GM18499 (cell line): ENCODE measurements at regions not wholly inside any gene's neighbourhood (a gene's known extent, or its start where the extent isn't known, plus 50 kb on each side); places are given as distances from the start of the nearest gene placed in this dataset.
A peak's percentile ranks its signal among the peaks of the same experiment; 100 is the strongest.
"Not testable (repeated sequence)": the region's sequence is repeated elsewhere in the genome, so short reads cannot be mapped to it uniquely, and the experiment has no call there.

ENCODE experiments used
- ATAC-seq: cut with Tn5 transposase; IDR thresholded peaks from one replicate; pipeline ENCODE4 v1.9.1; 2021; ENCODE audit warnings: moderate number of reproducible peaks; ENCODE audit not compliant: insufficient read depth, unreplicated experiment

DNA sequence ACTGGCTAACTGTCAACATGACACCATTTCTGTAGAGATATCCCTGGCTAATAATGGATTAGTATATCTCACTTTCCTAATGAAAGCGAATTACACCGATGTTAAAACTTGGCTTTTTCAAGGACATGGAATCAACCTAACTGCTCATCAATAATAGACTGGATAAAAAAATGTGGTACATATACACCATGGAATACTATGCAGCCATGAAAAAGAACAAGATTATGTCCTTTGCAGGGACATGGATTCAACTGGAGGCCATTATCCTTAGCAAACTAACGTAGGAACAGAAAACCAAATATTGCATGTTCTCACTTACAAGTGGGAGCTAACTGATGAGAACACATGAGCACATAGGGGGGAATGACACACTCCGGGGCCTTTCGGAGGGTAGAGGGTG is 62.6 kb downstream of the ZIC1 start:
- no peak for ATAC-seq

DNA sequence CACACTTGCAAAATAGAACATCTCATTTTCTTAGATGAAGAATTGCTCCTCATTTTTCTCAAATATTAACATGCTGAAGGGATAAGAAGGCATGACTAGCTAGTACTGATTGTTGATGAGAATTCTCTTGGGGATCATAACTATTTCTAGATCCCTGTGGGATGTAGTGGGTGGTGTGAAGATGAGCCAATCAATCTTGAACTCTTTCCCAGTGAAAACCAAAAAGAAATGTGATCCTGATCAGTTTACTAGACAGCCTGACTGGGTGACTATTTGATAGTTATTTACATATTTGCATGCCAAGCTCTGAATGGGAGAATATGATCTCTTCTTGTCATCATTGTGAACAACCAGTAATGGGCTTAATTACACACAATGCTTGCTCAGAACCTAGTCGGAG is 63.7 kb downstream of the ZIC1 start:
- ATAC-seq, result no peak

DNA sequence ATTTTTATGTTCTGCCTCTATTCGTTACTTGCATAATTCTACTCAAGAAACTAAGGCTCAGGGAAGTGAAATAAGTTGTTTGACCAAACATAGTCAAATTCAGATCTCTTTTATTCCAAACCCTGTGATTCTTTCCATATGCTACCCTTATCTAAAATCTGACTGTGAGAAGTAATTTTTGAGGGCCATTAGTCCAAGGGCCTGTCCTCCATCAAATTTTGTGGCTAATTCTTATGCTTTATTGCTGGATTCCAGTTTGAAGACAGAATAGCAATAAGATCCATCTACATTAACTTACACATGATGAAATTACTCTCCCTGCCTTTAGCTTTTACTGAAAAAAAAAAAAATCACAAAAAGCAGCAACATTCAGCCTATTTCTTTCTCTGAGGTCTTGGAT is 74.0 kb downstream of the ZIC1 start:
- ATAC-seq, result no peak

GRCh38 chr3:147483578-147483977 is 74.4 kb downstream of the ZIC1 start:
- ATAC-seq, result peak; percentile 58

- ATAC-seq, result no peak
Observed at GRCh38 chr3:147493065-147493464, 83.9 kb downstream of the ZIC1 start.

GRCh38 chr3:147493666-147494065 is 84.5 kb downstream of the ZIC1 start:
- ATAC-seq, result no peak

DNA sequence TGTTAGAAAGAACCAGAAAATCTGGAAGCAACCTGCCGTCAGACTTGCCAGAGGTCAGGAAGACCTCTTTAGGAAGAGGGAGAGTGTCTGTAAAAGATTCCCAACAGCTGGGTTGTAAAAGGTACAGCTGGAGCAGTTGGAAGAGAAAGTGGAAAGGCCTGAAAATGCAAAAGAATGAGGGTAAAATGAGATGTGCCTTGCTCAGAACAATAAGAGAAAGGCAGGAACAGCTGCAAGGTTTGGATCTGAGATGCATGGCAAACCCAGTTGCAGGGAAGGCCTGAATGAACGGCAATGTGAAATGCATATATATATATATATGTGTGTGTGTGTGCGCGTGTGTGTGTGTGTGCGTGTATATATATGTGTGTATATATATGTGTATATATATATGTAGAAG is 88.1 kb downstream of the ZIC1 start:
- no peak for ATAC-seq

DNA sequence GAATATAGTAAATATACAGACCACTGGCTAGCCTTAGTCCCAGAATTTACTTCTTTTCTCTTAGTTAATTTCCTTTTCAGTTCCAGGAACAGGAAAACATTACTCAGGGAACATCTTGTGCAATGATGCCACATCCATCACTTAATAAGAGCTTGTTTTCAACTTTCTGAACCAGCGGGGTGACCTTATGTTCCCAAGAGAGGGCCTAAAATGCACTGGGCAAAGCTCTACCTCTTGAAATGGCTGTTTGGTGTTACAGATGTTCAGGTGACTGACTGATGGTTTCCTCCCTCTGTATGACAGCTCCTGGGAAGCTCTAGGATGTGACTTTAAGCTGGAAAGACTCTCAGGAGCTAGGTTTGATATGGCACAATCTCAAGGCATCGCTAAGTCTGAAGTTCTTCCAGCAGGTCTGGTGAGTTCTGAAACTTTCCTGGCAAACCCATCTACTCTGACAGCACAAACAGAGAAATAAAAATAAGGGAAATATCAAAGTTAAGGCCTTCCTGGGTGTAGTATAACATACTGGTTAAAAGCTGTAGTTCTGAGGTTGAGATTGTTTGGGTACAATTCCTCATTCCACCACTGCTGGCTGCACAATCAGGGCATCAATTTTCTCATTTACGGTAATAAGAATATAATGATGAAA is 98.6 kb downstream of the ZIC1 start:
- no peak for ATAC-seq

- ATAC-seq, result no peak
Observed at GRCh38 chr3:147509448-147509847, 100.3 kb downstream of the ZIC1 start.

- no peak for ATAC-seq
Observed at GRCh38 chr3:147513785-147514184, 104.6 kb downstream of the ZIC1 start.

- ATAC-seq, result no peak
Observed at GRCh38 chr3:147514366-147515160, 105.4 kb downstream of the ZIC1 start.

- ATAC-seq, result peak; percentile 64
Observed at GRCh38 chr3:147518465-147518864, 109.3 kb downstream of the ZIC1 start.

- no peak for ATAC-seq
Observed at GRCh38 chr3:147521646-147522045, 112.5 kb downstream of the ZIC1 start.

GRCh38 chr3:147522780-147523179 is 113.6 kb downstream of the ZIC1 start:
- not testable (repeated sequence) for ATAC-seq

DNA sequence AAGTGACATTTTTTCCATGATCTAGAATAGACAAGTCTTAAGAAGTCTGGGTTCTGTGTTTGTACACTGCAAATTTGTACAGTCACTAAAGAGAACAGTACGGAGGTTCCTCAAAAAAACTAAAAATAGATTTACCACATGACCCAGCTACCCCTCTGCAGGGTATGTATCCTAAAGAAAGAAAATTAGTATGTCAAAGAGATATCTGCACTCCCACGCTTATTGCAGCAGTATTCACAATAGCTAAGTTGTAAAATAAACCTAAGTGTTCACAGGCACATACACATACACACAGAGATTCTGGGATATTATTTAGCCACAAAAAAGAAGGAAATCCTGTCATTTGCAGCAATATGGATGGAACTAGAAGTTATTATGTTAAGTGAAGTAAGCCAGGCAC is 120.4 kb downstream of the ZIC1 start:
- no peak for ATAC-seq

DNA sequence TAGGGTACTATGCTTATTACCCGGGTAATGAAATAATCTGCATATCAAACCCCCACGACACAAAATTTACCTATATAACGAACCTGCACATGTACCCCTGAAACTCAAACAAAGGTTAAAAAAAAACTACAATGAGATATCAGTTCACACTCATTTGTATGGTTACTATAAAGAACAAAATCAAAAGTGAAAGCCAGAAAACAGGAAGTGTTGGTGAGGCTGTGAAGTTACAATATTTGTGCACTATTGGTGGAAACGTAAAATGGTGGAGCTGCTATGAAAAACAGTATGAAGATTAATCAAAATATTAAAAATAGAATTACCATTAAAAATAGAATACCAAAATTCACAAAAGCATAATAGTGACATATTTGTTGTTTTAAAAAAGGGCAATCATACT is 128.9 kb downstream of the ZIC1 start:
- ATAC-seq, result no peak

DNA sequence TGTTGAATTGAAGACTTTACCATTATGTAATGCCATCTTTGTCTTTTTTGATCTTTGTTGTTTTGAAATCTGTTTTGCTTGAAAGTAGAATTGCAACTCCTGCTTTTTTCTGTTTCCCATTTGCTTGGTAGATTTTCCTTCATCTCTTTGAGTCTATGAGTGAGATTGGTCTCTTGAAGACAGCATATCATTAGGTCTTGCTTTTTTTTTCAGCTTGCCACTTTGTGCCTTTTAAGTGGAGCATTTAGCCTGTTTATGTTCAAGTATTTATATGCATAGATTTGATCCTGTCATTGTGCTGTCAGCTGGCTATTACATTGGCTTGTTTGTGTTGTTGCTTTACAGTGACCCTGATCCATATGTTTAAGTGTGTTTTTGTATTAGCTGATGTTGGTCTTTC is 131.8 kb downstream of the ZIC1 start:
- no peak for ATAC-seq

- ATAC-seq, result no peak
Observed at GRCh38 chr3:147544290-147544689, 135.1 kb downstream of the ZIC1 start.

DNA sequence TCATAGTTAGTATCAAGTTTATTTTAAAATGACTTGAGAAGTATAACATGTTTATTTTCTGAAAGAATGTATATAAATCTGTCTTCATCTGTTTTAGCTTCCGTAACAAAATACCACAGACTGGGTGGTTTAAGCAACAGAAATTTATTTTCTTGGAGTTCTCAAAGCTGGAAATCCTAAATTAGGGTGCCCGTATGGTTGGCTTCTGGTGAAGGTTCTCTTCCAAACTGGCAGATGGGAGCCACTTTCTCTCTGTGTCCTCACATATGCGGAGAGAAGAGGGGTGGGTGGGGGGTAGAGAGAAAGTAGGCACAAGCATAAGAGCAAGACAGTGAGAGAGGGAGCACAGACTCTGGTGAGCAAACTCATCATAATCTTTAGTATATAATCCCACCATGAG is 142.3 kb downstream of the ZIC1 start:
- no peak for ATAC-seq

GRCh38 chr3:147554332-147554731 is 145.2 kb downstream of the ZIC1 start:
- ATAC-seq, result no peak

- ATAC-seq, result no peak
Observed at GRCh38 chr3:147572970-147573340, 163.8 kb downstream of the ZIC1 start.

DNA sequence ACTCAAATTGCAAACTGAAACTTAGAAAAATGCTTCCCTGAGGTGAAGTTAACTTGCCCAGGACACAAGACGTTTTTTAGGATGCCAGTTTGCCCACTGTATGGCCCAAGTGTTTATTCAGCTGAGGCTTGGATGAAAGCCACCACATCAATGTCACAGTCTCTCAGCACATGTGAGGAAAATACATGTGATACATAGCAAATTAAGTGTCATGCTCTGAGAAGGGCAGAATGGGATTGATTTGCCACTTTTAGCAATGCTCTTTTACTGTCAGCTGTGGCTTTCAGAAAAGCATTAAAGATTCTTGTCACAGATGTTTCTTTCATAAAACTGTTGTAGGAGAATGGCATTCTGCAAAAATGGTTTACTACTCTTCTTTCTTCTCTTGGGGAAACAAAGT is 165.5 kb downstream of the ZIC1 start:
- no peak for ATAC-seq
